HG03066 (cell line): ENCODE measurements at regions not wholly inside any gene's neighbourhood (a gene's known extent, or its start where the extent isn't known, plus 50 kb on each side); places are given as distances from the start of the nearest gene placed in this dataset.

Experiments
- ATAC-seq: cut with Tn5 transposase; IDR thresholded peaks from one replicate; pipeline ENCODE4 v1.9.1; 2021; ENCODE audit warnings: low read depth; ENCODE audit not compliant: unreplicated experiment

DNA sequence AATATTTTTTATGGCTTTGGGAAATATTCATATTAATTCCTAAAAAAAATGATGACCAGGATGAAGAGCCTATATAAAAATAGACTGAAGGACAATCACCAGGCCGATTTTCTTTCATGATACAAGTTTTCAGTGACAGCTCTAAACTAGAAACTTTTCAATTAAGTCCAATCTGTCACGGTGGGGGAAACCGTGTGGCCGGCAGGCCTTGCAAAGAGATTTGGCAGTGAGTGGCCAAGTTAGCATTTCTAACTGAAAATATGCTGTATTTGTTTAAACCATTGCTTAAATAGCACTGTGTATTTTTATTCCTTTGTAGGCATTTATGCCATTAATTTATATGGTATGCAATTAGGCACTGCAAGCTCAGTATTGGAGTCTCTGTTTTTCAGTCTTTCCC is 294.5 kb upstream of the NRIP1 start:
- no peak for ATAC-seq

DNA sequence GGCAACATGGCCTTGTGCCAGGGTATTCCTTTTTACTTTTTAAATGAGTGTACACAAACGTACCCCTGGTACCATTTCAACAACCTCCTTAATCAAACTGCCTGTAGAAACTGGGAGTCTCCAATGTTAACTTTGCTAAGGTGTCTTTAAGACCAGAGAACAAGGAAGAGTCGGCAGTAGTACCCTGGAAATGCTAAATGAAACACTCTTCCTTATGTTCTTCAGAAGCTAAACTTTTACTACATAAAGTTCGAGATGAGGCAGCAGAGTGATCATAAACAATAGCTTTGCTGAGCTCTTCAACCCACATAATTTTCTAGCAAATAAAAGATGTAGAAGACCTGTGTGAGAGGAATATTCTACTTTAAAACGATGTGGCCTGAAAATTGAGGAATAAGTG is 297.7 kb upstream of the NRIP1 start:
- ATAC-seq: no peak

DNA sequence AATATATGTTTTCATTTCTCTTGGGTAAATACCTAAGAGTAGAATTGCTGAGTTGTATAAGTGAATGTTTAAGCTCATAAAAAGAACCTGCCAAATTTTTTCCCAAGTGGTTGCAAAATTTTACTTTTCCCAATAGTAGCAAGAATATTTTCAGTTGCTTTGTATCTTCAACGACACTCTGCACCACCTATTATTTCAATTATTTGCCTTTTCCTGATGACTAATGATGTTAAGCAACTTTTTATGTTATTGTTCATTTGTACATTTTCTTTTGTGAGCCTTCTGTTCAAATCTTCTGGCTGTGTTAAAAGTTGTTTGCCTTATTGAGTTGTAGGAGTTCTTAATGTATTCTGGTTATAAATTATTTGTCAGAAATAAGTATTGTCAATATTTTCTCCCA is 299.1 kb upstream of the NRIP1 start:
- ATAC-seq: no peak

DNA sequence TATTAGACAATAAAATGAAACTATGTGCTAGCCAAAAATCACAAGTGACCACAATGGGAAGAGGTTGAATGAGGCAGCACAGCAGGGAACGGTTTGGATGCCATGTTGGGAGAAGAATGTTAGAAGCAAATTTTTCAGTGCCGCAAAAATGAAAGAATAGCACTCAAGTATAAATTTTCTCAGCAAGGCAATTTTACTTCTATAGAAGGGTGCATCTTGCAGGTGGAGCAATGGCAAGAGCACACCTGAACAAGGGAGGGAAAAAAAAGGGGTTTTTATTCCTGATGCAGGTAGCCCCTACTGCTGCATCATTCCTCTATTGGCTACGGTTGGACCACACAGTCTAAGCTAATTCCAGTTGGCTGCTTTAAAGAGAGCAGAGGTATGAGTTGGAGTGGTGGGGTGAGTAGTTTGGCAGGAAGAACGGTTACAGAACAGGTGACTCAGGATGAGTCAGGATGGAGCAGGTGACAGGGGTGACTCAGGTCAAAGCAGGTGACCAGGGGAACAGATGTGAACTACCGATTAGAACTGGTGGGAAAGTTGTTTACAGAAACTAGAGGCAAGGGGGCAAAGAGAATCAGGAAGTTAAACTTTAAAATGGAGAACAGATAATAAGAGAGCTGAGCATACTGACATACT is 301.1 kb upstream of the NRIP1 start:
- no peak for ATAC-seq

DNA sequence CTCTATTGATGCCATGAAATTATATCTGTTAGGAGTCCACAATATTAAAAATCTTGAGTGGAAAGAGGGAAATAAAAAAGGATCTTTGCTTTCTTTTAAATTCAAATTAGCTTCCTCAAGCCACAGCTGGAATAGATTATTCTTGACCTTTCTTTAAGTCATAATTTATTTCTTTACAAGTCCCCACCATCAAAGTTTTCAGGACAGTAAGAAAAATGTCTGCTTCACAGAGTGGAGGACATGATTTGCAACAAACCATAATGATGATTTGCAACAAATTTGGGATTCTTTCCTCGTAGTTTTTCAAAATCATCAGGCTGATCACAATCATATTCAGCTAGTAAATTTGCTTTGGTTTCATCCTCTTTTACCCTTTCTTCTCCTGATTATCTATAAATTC is 301.8 kb upstream of the NRIP1 start:
- no peak for ATAC-seq

DNA sequence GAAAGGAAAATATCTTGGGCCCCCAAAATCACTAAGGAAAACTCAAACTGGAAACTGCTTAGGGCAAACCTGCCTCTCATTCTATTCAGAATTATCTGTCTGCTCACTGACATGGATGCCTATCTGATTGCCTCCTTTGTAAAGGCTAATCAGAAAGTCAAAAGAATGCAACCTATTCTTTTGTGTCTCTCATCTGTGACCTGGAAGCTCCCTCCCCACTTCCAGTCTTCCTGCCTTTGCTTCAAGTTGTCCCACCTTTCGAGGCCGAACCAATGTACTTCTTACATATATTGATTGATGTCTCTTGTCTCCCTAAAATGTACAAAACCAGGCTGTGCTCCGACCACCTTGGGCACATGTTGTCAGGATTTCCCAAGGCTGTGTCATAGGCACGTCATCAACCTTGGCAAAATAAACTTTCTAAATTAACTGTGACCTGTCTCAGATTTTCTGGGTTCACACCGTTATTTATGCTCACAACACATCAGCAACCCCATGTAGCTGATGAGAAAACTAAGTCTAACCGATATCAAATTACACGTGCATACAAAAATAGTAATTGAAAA is 302.3 kb upstream of the NRIP1 start:
- ATAC-seq: no peak

DNA sequence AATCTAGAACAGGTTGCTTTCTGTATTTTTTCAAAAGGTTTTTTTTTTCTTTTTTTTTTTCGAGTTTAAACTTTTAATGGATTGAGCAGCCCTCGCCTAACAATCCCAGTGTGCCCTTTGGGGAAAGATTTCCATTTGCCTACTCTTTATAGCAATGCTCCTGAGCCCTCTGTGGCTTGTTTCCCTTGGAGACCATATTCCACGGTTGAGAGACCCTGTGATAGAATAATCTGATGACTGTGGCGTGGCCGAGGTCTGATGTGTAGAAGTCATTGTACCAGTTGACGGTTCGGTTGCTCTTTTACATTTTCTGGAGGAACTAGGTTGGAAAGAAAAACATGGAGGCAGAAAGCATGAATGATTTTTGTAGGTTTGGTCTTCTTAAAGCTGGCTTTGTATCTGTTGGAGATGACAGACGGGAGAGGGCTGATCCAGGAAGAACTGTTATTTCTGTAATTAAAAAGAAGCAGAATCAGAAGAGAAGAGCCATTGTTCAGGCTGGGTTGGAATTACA is 305.7 kb upstream of the NRIP1 start:
- no peak for ATAC-seq

DNA sequence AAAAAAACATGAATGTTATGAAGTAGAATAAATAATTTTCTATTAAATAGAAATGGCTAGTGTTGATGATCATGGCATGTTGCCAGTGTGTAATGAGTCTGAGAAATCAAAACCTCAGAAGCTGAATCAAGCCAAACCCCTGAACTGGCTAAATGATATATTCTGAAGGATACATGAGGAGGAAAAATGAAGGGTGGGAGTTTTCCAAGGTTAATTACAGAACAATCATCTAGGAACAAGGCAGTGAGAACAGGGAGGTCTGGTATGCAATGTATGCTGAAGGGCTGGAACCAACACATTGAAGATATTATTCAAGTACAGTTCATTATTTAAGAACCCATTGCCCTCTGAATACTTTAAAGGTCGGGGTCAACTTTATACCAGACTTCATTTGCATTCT is 309.1 kb upstream of the NRIP1 start:
- no peak for ATAC-seq

DNA sequence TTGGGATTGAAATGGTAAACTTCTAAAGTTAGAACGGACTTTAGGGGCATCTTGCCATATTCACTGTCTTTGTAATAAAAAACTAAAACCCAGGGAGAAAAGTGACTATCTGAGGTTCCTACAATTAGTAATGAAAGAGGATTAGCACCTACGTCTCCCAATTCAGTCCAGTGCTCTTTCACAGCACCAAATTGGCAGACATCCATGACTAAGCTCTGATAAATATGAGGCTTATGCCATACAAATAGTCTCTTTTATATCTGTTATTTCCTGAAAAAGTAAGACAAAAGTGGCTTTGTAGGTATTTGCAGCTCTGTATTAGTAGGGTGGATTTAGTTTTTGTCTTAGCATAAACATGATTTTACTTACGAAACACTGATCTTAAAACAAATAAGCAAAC is 315.0 kb upstream of the NRIP1 start:
- ATAC-seq: no peak

DNA sequence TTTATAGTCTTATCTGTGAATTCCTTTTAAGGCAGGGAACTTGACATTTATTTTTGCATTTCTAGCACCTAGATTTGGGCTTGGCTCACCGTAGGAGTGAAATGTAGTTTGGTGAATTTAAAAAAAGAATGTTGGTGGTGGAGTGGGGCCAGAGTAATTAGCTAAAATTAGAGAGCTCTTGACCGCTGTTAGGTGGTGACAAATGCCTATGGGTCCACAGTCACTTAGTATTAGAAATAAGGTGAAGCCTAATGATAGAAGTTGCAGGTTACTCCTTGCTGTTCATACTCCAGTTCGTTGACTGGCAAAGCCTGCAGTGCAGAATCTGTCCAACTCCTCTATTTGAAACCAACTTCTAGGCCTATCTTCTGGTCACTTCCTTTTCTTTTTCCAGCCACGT is 318.8 kb upstream of the NRIP1 start:
- no peak for ATAC-seq

DNA sequence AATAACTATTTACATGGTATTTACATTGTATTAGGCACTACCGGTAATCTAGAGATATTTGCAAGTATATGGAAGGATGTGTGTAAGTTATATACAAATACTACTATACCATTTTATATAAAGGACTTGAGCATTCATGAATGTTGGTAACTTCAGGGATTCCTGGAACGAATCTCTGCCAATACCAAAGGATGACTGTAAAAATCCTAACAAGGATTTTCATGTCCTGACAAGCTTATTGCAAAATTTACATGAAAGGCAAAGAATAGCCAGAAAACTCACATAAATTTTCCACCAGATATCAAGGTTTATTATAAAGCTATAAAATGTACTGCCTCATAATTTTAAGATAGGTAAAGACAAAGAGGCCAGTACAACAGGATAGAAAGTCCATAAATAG is 325.2 kb upstream of the NRIP1 start:
- ATAC-seq: no peak

DNA sequence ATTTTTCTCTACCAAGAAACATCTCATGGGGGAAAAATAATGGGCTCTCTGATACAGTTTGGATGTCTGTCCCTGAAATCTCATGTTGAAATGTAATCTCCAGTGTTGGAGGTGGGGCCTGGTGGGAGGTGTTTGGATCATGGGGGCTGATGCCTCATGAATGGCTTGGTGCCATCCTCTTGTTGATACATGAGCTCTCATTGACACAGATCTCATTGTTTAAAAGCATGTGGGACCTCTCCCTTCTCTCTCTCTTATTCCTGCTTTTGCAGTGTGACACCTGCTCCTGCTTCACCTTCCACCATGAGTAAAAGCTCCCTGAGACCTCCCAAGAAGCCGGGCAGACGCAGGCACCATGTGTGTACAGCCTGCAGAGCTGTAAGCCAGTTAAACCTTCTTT is 332.5 kb upstream of the NRIP1 start:
- ATAC-seq: no peak

DNA sequence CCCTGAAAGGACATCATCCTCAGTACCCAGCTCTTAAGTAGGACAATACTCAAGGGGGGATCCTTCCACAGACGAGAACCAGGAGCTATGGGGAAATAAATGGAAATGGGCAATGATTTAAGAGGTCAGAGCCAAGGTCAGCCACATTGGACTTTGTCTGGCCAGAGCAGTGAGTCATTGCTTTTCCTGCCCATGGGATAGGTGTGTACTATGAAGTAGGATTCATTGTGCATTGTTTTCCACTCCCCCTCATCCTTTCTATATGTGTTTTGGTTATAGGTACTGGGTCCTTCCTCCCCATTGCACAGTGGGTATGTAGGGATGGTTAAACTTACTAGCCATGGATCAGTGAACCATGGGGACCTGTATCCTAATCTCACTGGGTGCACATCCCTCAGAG is 328.9 kb upstream of the USP25 start:
- ATAC-seq: no peak

DNA sequence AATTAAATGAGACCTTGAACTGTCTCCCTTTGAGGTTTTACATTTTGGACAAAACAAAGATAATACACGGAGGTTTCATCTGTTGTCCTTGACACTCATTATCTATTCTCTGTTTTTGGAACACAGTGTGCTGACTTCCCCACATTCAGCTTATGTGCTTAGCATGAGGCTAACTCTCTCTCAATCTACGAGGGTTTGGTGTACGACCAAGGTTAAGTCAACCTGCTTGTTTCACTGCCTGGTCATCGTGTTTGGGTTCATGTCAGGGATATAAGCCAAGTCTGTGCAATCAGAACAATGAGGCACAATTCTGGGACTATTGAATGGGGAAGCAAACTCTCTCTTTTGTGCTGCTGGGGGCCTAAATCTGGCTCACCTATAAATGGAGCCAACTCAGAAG is 328.5 kb upstream of the USP25 start:
- ATAC-seq: no peak

DNA sequence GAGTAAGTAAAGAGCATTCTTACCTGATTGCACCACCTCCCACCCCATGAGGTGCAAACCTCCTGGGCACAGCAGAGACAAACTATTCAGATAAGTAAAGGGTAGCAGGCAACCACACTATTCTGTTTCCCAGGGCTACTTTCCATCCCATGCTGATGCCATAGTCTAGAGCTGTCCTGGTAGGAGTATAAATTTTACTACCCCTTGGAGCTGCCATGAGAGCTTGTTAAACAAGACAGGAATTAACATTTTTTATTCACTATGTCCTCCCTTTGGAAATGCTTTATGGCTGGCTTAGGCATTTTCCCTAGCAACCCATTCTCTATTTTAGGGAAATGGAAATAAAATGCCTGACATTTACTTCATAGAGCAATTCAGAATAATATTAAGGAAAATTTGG is 324.6 kb upstream of the USP25 start:
- ATAC-seq: no peak

DNA sequence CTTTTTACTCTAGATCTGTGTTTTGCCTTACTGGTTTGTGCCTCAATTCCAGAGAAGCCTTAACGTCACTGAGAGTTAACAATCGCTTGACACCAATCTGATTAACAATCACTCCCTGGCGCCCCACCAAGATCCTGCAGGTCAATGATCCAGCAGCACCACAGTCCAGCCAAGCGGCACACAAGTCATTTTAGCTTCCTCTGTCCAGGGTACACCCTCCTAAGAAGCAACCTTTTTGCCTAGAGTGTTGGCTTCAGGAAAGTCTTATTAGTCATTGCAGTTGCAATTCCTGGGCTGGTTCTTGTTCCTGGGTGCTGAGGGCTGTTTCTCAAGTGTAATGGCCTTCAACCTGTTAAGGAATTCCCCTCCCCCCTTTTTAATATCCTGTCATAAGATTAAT is 323.0 kb upstream of the USP25 start:
- ATAC-seq: no peak

DNA sequence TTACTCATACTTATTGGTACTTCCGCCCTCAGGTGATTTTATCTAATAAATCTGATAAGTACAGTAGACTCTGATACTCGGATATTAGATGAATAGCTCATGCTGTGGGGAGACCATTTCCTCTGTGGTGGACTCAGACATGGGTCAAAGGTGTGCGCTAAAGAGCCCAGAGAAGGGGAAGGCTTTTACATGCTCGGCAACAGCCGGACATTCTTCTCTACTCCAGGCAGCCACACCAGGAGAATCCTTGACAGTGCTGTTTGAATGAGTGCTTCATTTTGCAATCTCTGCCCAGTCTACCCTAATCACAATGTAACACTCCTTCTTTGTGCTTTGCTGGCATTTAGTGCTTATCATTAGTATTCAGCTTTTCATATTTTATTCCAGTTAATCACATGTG is 322.2 kb upstream of the USP25 start:
- no peak for ATAC-seq

DNA sequence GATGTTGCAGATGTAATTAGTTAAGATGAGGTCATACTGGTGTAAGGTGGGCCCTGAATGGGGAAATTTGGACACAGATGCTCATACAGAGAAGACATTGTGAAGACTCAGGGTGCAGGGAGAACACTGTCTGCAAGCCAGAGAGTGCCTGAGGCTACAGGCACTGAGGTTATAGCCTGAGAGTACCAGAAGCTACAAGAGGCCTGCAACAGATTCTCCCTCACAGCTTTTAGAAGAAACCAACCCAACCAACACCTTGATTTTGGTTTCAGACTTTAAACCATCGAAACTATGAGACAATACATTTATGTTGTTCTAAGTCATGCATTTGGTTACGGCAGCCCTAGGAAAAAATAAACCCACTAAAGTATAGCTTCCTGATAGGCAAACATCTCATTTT is 321.7 kb upstream of the USP25 start:
- ATAC-seq: peak; percentile 78

DNA sequence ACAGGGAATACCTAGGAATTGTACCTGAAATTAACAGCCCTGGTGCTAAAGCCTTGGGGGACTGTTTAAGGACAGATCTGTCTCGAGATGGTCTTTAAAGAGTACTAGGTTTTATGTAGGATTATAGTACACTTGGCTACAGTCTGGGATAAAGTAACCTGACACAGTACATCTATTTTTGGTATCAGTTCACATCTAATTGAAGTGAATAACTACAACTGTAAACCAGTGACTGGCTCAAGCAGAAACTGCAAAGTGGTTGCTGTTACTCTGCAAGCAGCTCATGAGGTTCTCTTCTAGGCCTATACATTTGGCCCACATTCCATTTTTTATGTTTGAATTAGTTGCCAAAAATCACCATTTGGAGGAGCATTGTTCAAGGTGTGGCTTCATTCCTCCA is 320.8 kb upstream of the USP25 start:
- no peak for ATAC-seq

DNA sequence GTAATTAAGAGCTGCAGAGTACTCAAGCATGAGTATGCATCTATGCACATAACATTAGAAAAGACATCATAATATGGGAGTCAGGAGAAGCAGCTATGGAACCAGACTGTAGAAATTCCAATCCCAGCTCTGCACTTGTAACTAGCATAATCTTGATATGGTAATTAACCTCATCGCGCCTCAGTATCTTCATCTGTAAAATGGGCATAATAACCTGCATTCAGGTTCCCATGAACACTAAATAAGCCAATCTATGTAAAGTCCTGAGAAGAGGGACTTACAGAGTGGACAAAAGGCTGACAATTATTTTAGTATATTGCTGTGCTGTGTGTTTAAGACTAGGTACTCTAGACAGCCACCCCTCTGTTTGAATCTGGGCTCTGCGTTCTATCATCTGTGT is 318.9 kb upstream of the USP25 start:
- ATAC-seq: no peak

DNA sequence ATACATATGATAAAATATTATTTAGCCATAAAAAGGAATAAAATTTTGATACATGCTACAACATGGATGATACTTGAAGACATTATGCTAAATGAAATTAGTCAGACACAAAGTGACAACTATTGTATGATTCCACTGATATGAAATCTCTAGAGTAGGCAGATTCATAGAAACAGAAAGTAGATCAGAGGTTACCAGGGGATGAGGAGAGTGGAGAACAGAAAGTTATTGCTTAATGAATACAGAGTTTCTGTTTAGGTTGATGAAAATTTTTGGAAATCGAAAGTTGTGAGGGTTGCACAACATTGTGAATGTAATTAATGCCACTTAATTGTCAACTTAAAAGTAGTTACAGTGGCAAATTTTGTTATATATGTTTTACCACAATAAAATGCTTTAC is 315.7 kb upstream of the USP25 start:
- ATAC-seq: no peak

DNA sequence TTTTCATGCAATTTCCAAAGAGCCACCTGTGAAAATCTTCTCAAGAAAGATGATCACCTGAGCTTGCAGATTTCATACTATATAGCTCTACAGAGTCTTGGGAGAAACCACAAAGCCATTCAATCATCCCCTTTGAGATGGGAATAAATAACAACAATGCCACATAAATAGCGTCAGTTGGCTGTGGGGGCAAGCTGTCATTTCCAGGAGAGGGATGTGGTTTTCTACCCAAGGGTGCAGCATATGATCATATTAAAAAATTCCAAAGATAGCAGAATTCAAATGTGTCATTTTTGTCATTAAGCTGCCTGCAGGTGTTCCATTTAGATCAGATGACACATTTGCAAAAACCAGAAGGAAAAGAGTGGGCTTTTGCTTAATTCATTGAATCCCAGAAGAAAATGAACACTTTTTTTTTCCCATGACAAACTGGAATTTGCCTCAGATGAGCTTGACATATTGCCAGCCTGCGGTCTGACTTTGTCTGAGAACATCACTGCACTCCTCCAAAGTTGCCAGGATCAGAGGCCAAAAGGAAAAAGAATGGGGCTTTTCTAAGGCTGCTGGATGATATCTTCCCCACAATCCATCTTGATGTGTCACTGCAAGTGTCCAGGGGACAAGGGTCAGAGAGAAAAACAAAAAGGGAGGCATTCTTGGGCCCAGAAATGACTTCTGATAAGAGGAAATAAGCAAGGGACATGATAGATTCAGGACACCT is 314.1 kb upstream of the USP25 start:
- no peak for ATAC-seq
